Caco-2 (cell line): ENCODE measurements at regions not wholly inside any gene's neighbourhood (a gene's known extent, or its start where the extent isn't known, plus 50 kb on each side); places are given as distances from the start of the nearest gene placed in this dataset.

Source experiments
- BruUV-seq: library from RNA; stranded (reverse); fragments of 400-500 nt; replicated peaks from 2 replicates; lab custom pipeline; 2021; lab: Mats Ljungman, UMichigan
- CTCF ChIA-PET: fragments of 300-600 bp; sonication (Branson Sonifier 250); formaldehyde crosslinking; loops from one replicate; lab custom pipeline; 2022; ENCODE audit warnings: antibody characterized with exemption; lab: Charles Lee
- POLR2A ChIA-PET: fragments of 300-600 bp; sonication (Branson Sonifier 250); formaldehyde crosslinking; loops from one replicate; lab custom pipeline; 2022; ENCODE audit warnings: antibody characterized with exemption; lab: Charles Lee
- DNase-seq, 2 experiments: peaks; one replicate each; pipeline versions ENCODE4 v3.0.0 to v3.0.0-alpha.2; 2020 to 2022
- H3K27me3 ChIP-seq: replicated peaks from 2 replicates; pipeline ENCODE4 v1.6.0; 2011; ENCODE audit warnings: low read length; ENCODE audit not compliant: control insufficient read depth, insufficient read depth
- H3K36me3 ChIP-seq: 2 replicates; pipeline ENCODE4 v1.5.1; 2011; ENCODE audit warnings: low read length; ENCODE audit not compliant: control insufficient read depth, insufficient read depth
- H3K4me1 ChIP-seq: fragments of 250-450 bp; sonication (Bioruptor Pico); 2 replicates; pipeline ENCODE4 v1.5.1; 2020; ENCODE audit warnings: mild to moderate bottlenecking
- H3K4me3 ChIP-seq: 2 replicates; pipeline ENCODE4 v1.5.1; 2011; ENCODE audit warnings: low read depth, mild to moderate bottlenecking, control low read depth, low read length
- H3K9me3 ChIP-seq: fragments of 250-450 bp; sonication (Bioruptor Pico); 2 replicates; pipeline ENCODE4 v1.5.1; 2020; ENCODE audit warnings: mild to moderate bottlenecking, moderate library complexity
- H3K27ac Mint-ChIP-seq: one replicate; pipeline ENCODE4 v1.8.0; 2022; ENCODE audit warnings: mixed read lengths; ENCODE audit not compliant: unreplicated experiment
- H3K27me3 Mint-ChIP-seq: one replicate; pipeline ENCODE4 v1.8.0; 2022; ENCODE audit warnings: mixed read lengths; ENCODE audit not compliant: insufficient read depth, unreplicated experiment
- H3K36me3 Mint-ChIP-seq: one replicate; pipeline ENCODE4 v1.8.0; 2022; ENCODE audit warnings: mild to moderate bottlenecking, mixed read lengths; ENCODE audit not compliant: insufficient read depth, unreplicated experiment
- H3K4me1 Mint-ChIP-seq: one replicate; pipeline ENCODE4 v1.8.0; 2022; ENCODE audit warnings: low read depth, mixed read lengths; ENCODE audit not compliant: unreplicated experiment
- H3K4me3 Mint-ChIP-seq: one replicate; pipeline ENCODE4 v1.8.0; 2022; ENCODE audit warnings: mild to moderate bottlenecking, moderate library complexity, mixed read lengths; ENCODE audit not compliant: unreplicated experiment
- H3K9me3 Mint-ChIP-seq: one replicate; pipeline ENCODE4 v1.8.0; 2022; ENCODE audit warnings: mixed read lengths; ENCODE audit not compliant: unreplicated experiment
- CTCF ChIP-seq, 2 experiments: fragments of 200-600 bp in 1 of 2; IDR thresholded peaks; 1 replicate in 1 of 2; 2 replicates in 1 of 2; pipeline versions ENCODE4 v1.5.1 to v1.8.0; 2011 to 2022; ENCODE audit warnings: antibody characterized with exemption in 1 of 2, control low read depth in 1 of 2, inconsistent platforms in 1 of 2, low read depth in 1 of 2, low read length in 1 of 2, mild to moderate bottlenecking in 1 of 2, moderate library complexity in 1 of 2; ENCODE audit not compliant: insufficient read depth in 1 of 2, severe bottlenecking in 1 of 2, unreplicated experiment in 1 of 2
- intact Hi-C: fragments of 100-400 bp; cut with micrococcal nuclease; formaldehyde crosslinking; loops from one replicate; pipeline ENCODE4 v1.10.0; 2022; ENCODE audit not compliant: unreplicated experiment

GRCh38 chr3:7843441-7843840, 658.2 kb upstream of the LMCD1 start:
- no peaks in the 10 kb centered on the region for H3K36me3 Mint-ChIP-seq
- ChIA-PET POLR2A (no interaction called here), CTCF (no interaction called here)
- no peak overlapping the region for H3K27ac Mint-ChIP-seq
- no peak overlapping the region for H3K4me3 Mint-ChIP-seq
- H3K4me1 Mint-ChIP-seq = no peaks in the 10 kb centered on the region
- H3K9me3 Mint-ChIP-seq = no peaks in the 10 kb centered on the region
- Histone ChIP-seq H3K36me3 (no peaks in the 10 kb centered on the region), H3K4me1 (no peaks in the 10 kb centered on the region), H3K9me3 (no peaks in the 10 kb centered on the region), H3K4me3 (no peak overlapping the region), H3K27me3 (no peaks in the 10 kb centered on the region)
- no peak for DNase-seq
- no TSS peak for BruUV-seq
- TF ChIP-seq CTCF (IDR thresholded peaks at IDR 0.05; ENCODE audit: insufficient read depth in 1 of 2, low read depth in 1 of 2, low read length in 1 of 2, severe bottlenecking in 1 of 2, unreplicated experiment in 1 of 2) = no peak
- peaks cover 3% of the 10 kb centered on the region for H3K27me3 Mint-ChIP-seq
- intact Hi-C loops = no loop called here

GRCh38 chr3:7847021-7847420, 654.6 kb upstream of the LMCD1 start:
- no peaks in the 10 kb centered on the region for H3K36me3 Mint-ChIP-seq
- no TSS peak for BruUV-seq
- H3K27ac Mint-ChIP-seq = no peak overlapping the region
- intact Hi-C loops = no loop called here
- ChIA-PET POLR2A (no interaction called here), CTCF (no interaction called here)
- no peaks in the 10 kb centered on the region for H3K4me1 Mint-ChIP-seq
- no peak for TF ChIP-seq CTCF (IDR thresholded peaks at IDR 0.05; ENCODE audit: insufficient read depth in 1 of 2, low read depth in 1 of 2, low read length in 1 of 2, severe bottlenecking in 1 of 2, unreplicated experiment in 1 of 2)
- no peaks in the 10 kb centered on the region for H3K27me3 ChIP-seq
- DNase-seq = no peak
- no peak overlapping the region for H3K4me3 Mint-ChIP-seq
- H3K4me1 ChIP-seq = no peaks in the 10 kb centered on the region
- H3K27me3 Mint-ChIP-seq = peaks cover 7% of the 10 kb centered on the region
- no peaks in the 10 kb centered on the region for H3K9me3 ChIP-seq
- no peaks in the 10 kb centered on the region for H3K9me3 Mint-ChIP-seq
- no peak overlapping the region for H3K4me3 ChIP-seq
- H3K36me3 ChIP-seq = no peaks in the 10 kb centered on the region

GRCh38 chr3:7847521-7847920, 654.1 kb upstream of the LMCD1 start:
- H3K27me3 Mint-ChIP-seq = peaks cover 7% of the 10 kb centered on the region
- H3K4me3 ChIP-seq = no peak overlapping the region
- H3K4me1 ChIP-seq = no peaks in the 10 kb centered on the region
- DNase-seq = no peak
- no peaks in the 10 kb centered on the region for H3K27me3 ChIP-seq
- ChIA-PET POLR2A (no interaction called here), CTCF (no interaction called here)
- BruUV-seq = no TSS peak
- H3K36me3 ChIP-seq = no peaks in the 10 kb centered on the region
- no peaks in the 10 kb centered on the region for H3K4me1 Mint-ChIP-seq
- H3K27ac Mint-ChIP-seq = no peak overlapping the region
- H3K4me3 Mint-ChIP-seq = no peak overlapping the region
- intact Hi-C loops = no loop called here
- no peak for TF ChIP-seq CTCF (IDR thresholded peaks at IDR 0.05; ENCODE audit: insufficient read depth in 1 of 2, low read depth in 1 of 2, low read length in 1 of 2, severe bottlenecking in 1 of 2, unreplicated experiment in 1 of 2)
- H3K9me3 Mint-ChIP-seq = no peaks in the 10 kb centered on the region
- H3K36me3 Mint-ChIP-seq = no peaks in the 10 kb centered on the region
- H3K9me3 ChIP-seq = no peaks in the 10 kb centered on the region
